ENCODE measurements at regions not wholly inside any gene's neighbourhood (a gene's known extent, or its start where the extent isn't known, plus 50 kb on each side); places are given as distances from the start of the nearest gene placed in this dataset.

- no peak overlapping the region for H3K4me3 ChIP-seq
- no peak overlapping the region for H2AFZ ChIP-seq
- POLR2A ChIA-PET (ENCODE audit: unreplicated experiment) = no interaction called here
- intact Hi-C loops (cut with micrococcal nuclease; ENCODE audit: unreplicated experiment) = no loop called here
- BruUV-seq (replicated peaks) = no TSS peak
- H3K36me3 ChIP-seq (ENCODE audit: low read depth) = no peaks in the 10 kb centered on the region
- no peaks in the 10 kb centered on the region for H3F3A ChIP-seq (ENCODE audit: insufficient read depth, low read depth)
- no peaks in the 10 kb centered on the region for H4K20me1 ChIP-seq (ENCODE audit: insufficient read depth)
- H3K27ac ChIP-seq = no peak overlapping the region
- no peaks in the 10 kb centered on the region for H3K4me1 ChIP-seq (replicated peaks; ENCODE audit: insufficient read depth)
- TF ChIP-seq CTCF (conservative IDR thresholded peaks at IDR 0.05) (no peak), EZH2 (IDR thresholded peaks at IDR 0.05; ENCODE audit: low read depth) (no peak)
- CTCF ChIA-PET = no interaction called here
- no peaks in the 10 kb centered on the region for H3K9me2 ChIP-seq (ENCODE audit: insufficient read depth)
- no peak for DNase-seq
- peaks cover 16% of the 10 kb centered on the region for H3K27me3 ChIP-seq (ENCODE audit: insufficient read depth, low read depth)
- H3K79me2 ChIP-seq (ENCODE audit: low read depth) = no peaks in the 10 kb centered on the region
- no peak overlapping the region for H3K4me2 ChIP-seq
- no peaks in the 10 kb centered on the region for H3K9me3 ChIP-seq (ENCODE audit: insufficient read depth, low read depth)
These were observed 68.0 kb downstream of the CBLN4 start for GRCh38 chr20:55937283-55937682.

GRCh38 chr20:55936209-55936595, 69.1 kb downstream of the CBLN4 start:
- Histone ChIP-seq H3K27ac (no peak overlapping the region), H2AFZ (no peak overlapping the region), H3K9me2 (ENCODE audit: insufficient read depth) (no peaks in the 10 kb centered on the region), H3K4me3 (no peak overlapping the region), H3F3A (ENCODE audit: insufficient read depth, low read depth) (no peaks in the 10 kb centered on the region), H3K79me2 (ENCODE audit: low read depth) (no peaks in the 10 kb centered on the region), H3K9me3 (ENCODE audit: insufficient read depth, low read depth) (no peaks in the 10 kb centered on the region), H3K4me2 (no peak overlapping the region), H4K20me1 (ENCODE audit: insufficient read depth) (no peaks in the 10 kb centered on the region), H3K27me3 (ENCODE audit: insufficient read depth, low read depth) (peaks cover 16% of the 10 kb centered on the region), H3K4me1 (replicated peaks; ENCODE audit: insufficient read depth) (no peaks in the 10 kb centered on the region), H3K36me3 (ENCODE audit: low read depth) (no peaks in the 10 kb centered on the region)
- ChIA-PET POLR2A (ENCODE audit: unreplicated experiment) (no interaction called here), CTCF (no interaction called here)
- no TSS peak for BruUV-seq (replicated peaks)
- TF ChIP-seq EZH2 (IDR thresholded peaks at IDR 0.05; ENCODE audit: low read depth) (no peak), CTCF (conservative IDR thresholded peaks at IDR 0.05) (no peak)
- no peak for DNase-seq
- intact Hi-C loops (cut with micrococcal nuclease; ENCODE audit: unreplicated experiment) = no loop called here

- H3K4me2 ChIP-seq = no peak overlapping the region
- H3K9me3 ChIP-seq (ENCODE audit: insufficient read depth, low read depth) = no peaks in the 10 kb centered on the region
- H3K36me3 ChIP-seq (ENCODE audit: low read depth) = no peaks in the 10 kb centered on the region
- no peak overlapping the region for H3K27ac ChIP-seq
- no peaks in the 10 kb centered on the region for H4K20me1 ChIP-seq (ENCODE audit: insufficient read depth)
- H3K27me3 ChIP-seq (ENCODE audit: insufficient read depth, low read depth) = peaks cover 16% of the 10 kb centered on the region
- no peak overlapping the region for H2AFZ ChIP-seq
- H3F3A ChIP-seq (ENCODE audit: insufficient read depth, low read depth) = no peaks in the 10 kb centered on the region
- H3K9me2 ChIP-seq (ENCODE audit: insufficient read depth) = no peaks in the 10 kb centered on the region
- ChIA-PET POLR2A (ENCODE audit: unreplicated experiment) (no interaction called here), CTCF (no interaction called here)
- BruUV-seq (replicated peaks) = no TSS peak
- intact Hi-C loops (cut with micrococcal nuclease; ENCODE audit: unreplicated experiment) = no loop called here
- no peak for DNase-seq
- no peak overlapping the region for H3K4me3 ChIP-seq
- no peaks in the 10 kb centered on the region for H3K79me2 ChIP-seq (ENCODE audit: low read depth)
- no peaks in the 10 kb centered on the region for H3K4me1 ChIP-seq (replicated peaks; ENCODE audit: insufficient read depth)
- TF ChIP-seq CTCF (conservative IDR thresholded peaks at IDR 0.05) = no peak
- TF ChIP-seq EZH2 (IDR thresholded peaks at IDR 0.05; ENCODE audit: low read depth) = no peak
These were observed 69.7 kb downstream of the CBLN4 start for GRCh38 chr20:55935448-55936208.

All from PC-9 (cell line).